ENCODE measurements at regions not wholly inside any gene's neighbourhood (a gene's known extent, or its start where the extent isn't known, plus 50 kb on each side); places are given as distances from the start of the nearest gene placed in this dataset.

- no peak for TF ChIP-seq RCOR1 (IDR thresholded peaks at IDR 0.05; ENCODE audit: low read length)
These were observed 254.7 kb downstream of the KLF6 start (continued) for GRCh38 chr10:3530346-3530745.

GRCh38 chr10:3529691-3530090, 255.3 kb downstream of the KLF6 start:
- no peak overlapping the region for H3K4me2 ChIP-seq
- TF ChIP-seq SMC3 (IDR thresholded peaks at IDR 0.05; ENCODE audit: low read depth, low read length) (no peak), POLR2AphosphoS5 (IDR thresholded peaks at IDR 0.05; ENCODE audit: low read depth, low read length) (no peak), RAD21 (IDR thresholded peaks at IDR 0.05; ENCODE audit: low read length) (no peak), EZH2phosphoT487 (IDR thresholded peaks at IDR 0.05; ENCODE audit: borderline replicate concordance, low read depth) (no peak), CHD2 (IDR thresholded peaks at IDR 0.05; ENCODE audit: low read length, partially characterized antibody) (no peak), RCOR1 (IDR thresholded peaks at IDR 0.05; ENCODE audit: low read length) (no peak)
- TF ChIP-seq, protein P1, sequence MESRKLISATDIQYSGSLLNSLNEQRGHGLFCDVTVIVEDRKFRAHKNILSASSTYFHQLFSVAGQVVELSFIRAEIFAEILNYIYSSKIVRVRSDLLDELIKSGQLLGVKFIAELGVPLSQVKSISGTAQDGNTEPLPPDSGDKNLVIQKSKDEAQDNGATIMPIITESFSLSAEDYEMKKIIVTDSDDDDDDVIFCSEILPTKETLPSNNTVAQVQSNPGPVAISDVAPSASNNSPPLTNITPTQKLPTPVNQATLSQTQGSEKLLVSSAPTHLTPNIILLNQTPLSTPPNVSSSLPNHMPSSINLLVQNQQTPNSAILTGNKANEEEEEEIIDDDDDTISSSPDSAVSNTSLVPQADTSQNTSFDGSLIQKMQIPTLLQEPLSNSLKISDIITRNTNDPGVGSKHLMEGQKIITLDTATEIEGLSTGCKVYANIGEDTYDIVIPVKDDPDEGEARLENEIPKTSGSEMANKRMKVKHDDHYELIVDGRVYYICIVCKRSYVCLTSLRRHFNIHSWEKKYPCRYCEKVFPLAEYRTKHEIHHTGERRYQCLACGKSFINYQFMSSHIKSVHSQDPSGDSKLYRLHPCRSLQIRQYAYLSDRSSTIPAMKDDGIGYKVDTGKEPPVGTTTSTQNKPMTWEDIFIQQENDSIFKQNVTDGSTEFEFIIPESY (IDR thresholded peaks at IDR 0.05; ENCODE audit: borderline replicate concordance, low read depth) = no peak

GRCh38 chr10:3528823-3529403, 256.1 kb downstream of the KLF6 start:
- Histone ChIP-seq H3K27ac (ENCODE audit: low read depth in 2 of 2, low read length in 1 of 2) (peak overlapping the region in 1 of 2 experiments; percentile 99; a peak in 1 of 4 replicates), H3K4me3 (ENCODE audit: low read depth in 2 of 2, low read length in 1 of 2) (no peak overlapping the region), H3K79me2 (ENCODE audit: insufficient read depth) (no peaks in the 10 kb centered on the region), H3K36me3 (replicated peaks in 1 of 2; ENCODE audit: control insufficient read depth in 1 of 2, insufficient read depth in 2 of 2, low read length in 1 of 2) (no peaks in the 10 kb centered on the region), H3F3A (replicated peaks; ENCODE audit: insufficient read depth) (peaks cover 37% of the 10 kb centered on the region), H3K27me3 (ENCODE audit: insufficient read depth) (no peaks in the 10 kb centered on the region), H3K9me3 (no peaks in the 10 kb centered on the region), H4K20me1 (ENCODE audit: insufficient read depth) (no peaks in the 10 kb centered on the region), H3K9me2 (no peaks in the 10 kb centered on the region), H3K4me1 (ENCODE audit: control insufficient read depth in 1 of 2, insufficient read depth in 2 of 2, low read depth in 1 of 2, low read length in 1 of 2) (peaks cover 3 to 34% of the 10 kb centered on the region in 2 experiments), H3K4me2 (no peak overlapping the region), H3K9ac (no peak overlapping the region), H2AFZ (ENCODE audit: low read depth) (no peak overlapping the region)
- no peak for DNase-seq
- ChIA-PET POLR2A (no interaction called here), CTCF (no interaction called here)
- WGBS (ENCODE audit: low lambda C conversion rate) = 91% methylated on average over 10 of the region's 10 CpGs
- no peak for TF ChIP-seq MEF2A (IDR thresholded peaks at IDR 0.05; ENCODE audit: borderline replicate concordance, low read depth)
- no peak for TF ChIP-seq REST (IDR thresholded peaks at IDR 0.05; ENCODE audit: low read depth, low read length)
- no peak for TF ChIP-seq NFIC (IDR thresholded peaks at IDR 0.05; ENCODE audit: borderline replicate concordance)
- no peak for TF ChIP-seq MXI1 (IDR thresholded peaks at IDR 0.05; ENCODE audit: low read depth, low read length)
- no peak for TF ChIP-seq RCOR1 (IDR thresholded peaks at IDR 0.05; ENCODE audit: low read length)
- no peak for TF ChIP-seq TEAD4 (IDR thresholded peaks at IDR 0.05; ENCODE audit: borderline replicate concordance, insufficient read depth)
- no peak for TF ChIP-seq FOXJ3 (CRISPR knock-in tag; IDR thresholded peaks at IDR 0.05)
- no peak for TF ChIP-seq GABPA (IDR thresholded peaks at IDR 0.05; ENCODE audit: low read depth)
- TF ChIP-seq RAD21 (IDR thresholded peaks at IDR 0.05; ENCODE audit: low read length) = no peak
- no peak for TF ChIP-seq FOSL2 (IDR thresholded peaks at IDR 0.05; ENCODE audit: borderline replicate concordance, low read depth)
- TF ChIP-seq JUND (IDR thresholded peaks at IDR 0.05) = no peak

More at GRCh38 chr10:3529691-3530090, 255.3 kb downstream of the KLF6 start:
- Histone ChIP-seq H3K9me2 (no peaks in the 10 kb centered on the region), H3K9me3 (no peaks in the 10 kb centered on the region), H2AFZ (ENCODE audit: low read depth) (no peak overlapping the region), H3K4me3 (ENCODE audit: low read depth in 2 of 2, low read length in 1 of 2) (no peak overlapping the region), H4K20me1 (ENCODE audit: insufficient read depth) (no peaks in the 10 kb centered on the region), H3K4me1 (ENCODE audit: control insufficient read depth in 1 of 2, insufficient read depth in 2 of 2, low read depth in 1 of 2, low read length in 1 of 2) (peaks cover 3 to 34% of the 10 kb centered on the region in 2 experiments), H3K36me3 (replicated peaks in 1 of 2; ENCODE audit: control insufficient read depth in 1 of 2, insufficient read depth in 2 of 2, low read length in 1 of 2) (no peaks in the 10 kb centered on the region), H3K79me2 (ENCODE audit: insufficient read depth) (no peaks in the 10 kb centered on the region), H3K27me3 (ENCODE audit: insufficient read depth) (no peaks in the 10 kb centered on the region), H3F3A (replicated peaks; ENCODE audit: insufficient read depth) (peaks cover 37% of the 10 kb centered on the region), H3K9ac (no peak overlapping the region), H3K27ac (ENCODE audit: low read depth in 2 of 2, low read length in 1 of 2) (peak overlapping the region in 1 of 2 experiments; percentile 46; a peak in 2 of 4 replicates)
- ChIA-PET CTCF (no interaction called here), POLR2A (no interaction called here)
- DNase-seq = no peak
- WGBS (ENCODE audit: low lambda C conversion rate) = 92% methylated on average over 11 of the region's 11 CpGs

Data from SK-N-SH (cell line).